Renal cortical epithelial cell (primary cell): ENCODE measurements at regions not wholly inside any gene's neighbourhood (a gene's known extent, or its start where the extent isn't known, plus 50 kb on each side); places are given as distances from the start of the nearest gene placed in this dataset.

Source experiments
- DNase-seq: peaks from one replicate; pipeline ENCODE4 v3.0.0-alpha.2; 2011; ENCODE audit warnings: low read depth

- DNase-seq, result no peak
Observed at GRCh38 chr13:106241974-106242953, 293.2 kb downstream of the EFNB2 start.

- no peak for DNase-seq
Observed at GRCh38 chr13:106238690-106239089, 296.8 kb downstream of the EFNB2 start.

- DNase-seq, result no peak
Observed at GRCh38 chr13:106234636-106235035, 300.8 kb downstream of the EFNB2 start.

- no peak for DNase-seq
Observed at GRCh38 chr13:106233134-106233735, 302.2 kb downstream of the EFNB2 start.

DNA sequence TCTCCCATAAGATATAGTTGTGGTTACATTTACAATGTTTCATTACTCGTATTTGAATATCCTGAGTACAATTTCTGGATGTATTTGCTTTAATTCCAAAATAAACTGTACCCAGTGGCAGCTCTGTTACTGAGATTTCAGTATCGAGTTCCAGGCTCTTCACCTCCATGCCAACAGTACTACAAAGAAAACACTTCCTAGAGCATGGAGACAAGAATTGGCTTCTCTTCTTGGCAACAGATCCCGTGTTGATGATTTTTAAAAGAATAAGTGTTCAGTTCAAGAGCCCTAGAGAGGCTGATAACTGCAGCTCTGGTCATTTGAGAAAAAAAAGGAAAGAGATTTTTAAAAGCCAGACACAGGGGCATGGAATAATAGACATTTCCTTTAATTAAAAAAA is 302.8 kb downstream of the EFNB2 start:
- DNase-seq, result no peak

DNA sequence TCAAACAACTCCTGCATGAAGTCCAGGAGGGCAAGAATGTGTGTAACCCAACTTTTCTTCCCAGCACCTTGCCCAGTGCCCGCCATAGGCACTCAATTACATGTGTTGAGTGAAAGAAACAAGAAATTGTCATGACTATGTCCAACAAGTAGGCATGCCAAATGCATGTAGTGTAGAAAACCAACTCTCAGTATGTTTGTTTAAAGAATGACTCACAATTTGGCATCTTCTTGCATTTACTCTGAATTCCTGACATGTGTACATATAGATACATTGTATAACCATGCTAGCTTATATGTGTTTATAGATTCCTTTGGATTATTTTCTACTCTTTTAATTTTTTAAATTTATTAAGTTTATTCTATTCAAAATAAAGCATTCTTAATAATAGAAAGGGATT is 305.0 kb downstream of the EFNB2 start:
- DNase-seq, result peak; percentile 49

DNA sequence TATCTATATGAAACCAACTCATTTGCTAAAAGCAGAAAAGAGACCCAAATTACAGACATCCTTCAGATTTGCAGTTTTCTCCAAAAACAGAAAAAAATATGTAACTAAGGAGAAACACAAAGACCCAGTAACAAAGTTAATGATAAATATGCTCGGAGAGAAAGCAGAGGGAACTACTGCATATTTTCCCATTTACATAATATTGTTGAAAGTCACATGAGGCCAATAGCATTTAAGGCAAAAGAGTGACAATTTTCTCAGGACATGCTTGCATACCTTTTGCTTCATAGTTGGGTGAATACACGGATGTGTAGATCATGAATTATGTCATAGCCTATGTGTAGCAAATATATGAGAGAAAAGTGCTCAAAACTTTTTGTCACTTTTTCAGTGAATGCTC is 310.3 kb downstream of the EFNB2 start:
- no peak for DNase-seq

GRCh38 chr13:106220211-106220610 is 315.3 kb downstream of the EFNB2 start:
- DNase-seq, result no peak

DNA sequence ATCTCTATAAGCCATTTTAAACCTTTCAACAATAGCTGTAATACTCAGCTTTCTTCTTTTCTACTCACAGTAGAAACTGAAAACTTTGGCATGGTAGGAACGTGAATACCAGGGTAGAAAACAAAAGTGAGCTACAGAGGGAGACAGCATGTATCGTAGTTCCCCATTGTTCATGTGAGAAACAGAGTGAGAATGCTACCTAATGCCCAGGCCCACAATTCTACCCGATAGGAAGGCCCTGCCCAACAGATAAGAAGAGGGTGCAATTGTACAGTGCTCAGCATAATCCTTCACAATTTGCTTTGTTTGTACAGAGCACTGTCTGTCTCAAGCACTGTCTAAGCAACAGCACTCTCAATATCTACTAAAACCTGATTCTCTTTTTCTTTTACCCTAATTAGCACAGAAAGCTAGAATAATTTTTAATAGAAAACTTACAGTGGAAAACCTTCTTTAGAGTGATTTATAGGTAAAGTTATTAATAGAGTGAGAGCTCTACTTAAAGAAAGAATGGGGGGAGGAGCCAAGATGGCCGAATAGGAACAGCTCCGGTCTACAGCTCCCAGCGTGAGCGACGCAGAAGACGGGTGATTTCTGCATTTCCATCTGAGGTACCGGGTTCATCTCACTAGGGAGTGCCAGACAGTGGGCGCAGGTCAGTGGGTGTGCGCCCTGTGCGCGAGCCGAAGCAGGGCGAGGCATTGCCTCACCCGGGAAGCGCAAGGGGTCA is 322.3 kb downstream of the EFNB2 start:
- no peak for DNase-seq

DNA sequence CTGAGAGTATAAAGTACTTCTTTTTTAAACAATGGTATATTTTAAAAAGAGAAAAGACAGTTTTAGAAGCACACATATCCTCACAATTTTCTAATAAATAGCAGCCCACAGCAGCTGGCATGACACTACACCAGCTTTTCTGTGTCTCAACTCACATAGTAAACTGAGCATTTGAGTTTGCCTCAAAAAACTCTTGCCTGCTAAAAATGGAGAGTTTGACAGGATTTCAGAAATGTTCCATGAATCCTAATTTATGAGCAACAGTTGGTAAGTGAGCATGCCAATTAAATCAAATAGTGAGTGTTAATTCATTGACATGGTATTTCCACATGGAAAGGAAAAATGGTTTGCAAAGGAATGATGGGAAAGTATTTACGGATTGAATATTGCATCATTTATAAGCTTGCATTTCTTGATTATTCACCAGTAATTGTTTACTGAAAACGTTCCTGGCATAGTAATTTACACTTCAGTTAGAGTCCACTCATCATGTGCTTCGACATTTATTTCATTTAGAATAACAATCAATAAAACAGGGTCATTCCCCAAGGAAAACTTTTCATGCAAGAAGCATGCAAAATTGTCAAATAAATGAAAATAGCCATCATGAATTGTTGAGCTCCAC is 323.0 kb downstream of the EFNB2 start:
- DNase-seq, result no peak

- no peak for DNase-seq
Observed at GRCh38 chr13:106210324-106210723, 325.1 kb downstream of the EFNB2 start.

DNA sequence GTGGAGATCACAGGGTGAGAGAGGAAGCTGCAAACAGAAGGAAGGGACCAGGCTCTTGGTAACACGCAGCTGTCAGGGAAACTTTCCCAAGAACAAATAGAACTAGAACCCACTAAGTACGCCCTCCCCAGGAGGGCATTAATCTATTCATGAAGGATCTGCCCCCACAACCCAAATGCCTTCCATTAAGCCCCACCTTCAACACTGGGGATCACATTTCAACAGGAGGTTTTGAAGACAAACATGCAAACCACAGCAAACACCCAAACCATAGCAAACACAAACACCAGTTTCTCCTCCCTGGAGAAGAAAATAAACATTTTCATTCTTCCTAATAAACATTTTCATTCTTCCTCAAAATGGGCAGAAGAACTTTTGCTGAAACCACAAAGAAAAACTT is 329.6 kb downstream of the EFNB2 start:
- no peak for DNase-seq

DNA sequence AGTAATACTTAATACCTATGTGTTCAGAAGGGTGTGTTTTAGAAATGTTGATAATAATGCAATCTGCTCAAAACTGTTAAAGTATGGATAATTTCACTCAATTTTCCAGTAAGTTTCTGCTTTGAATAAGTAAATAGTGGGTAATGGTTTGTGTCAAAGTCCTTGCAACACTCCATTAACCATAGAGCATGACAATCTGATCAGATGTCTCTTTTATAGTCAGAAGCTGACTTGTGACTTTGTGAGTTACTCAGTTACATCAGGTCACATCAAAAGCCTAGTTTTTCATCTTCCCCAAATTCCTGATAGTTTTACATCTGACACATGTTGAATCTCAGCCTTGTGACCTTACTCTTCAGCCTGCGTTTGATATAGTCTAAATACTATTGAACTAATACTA is 338.0 kb downstream of the EFNB2 start:
- DNase-seq, result peak; percentile 80

- DNase-seq, result no peak
Observed at GRCh38 chr13:106187501-106188095, 347.9 kb downstream of the EFNB2 start.

- peak; percentile 49 for DNase-seq
Observed at GRCh38 chr13:106187101-106187500, 348.4 kb downstream of the EFNB2 start.

GRCh38 chr13:106186366-106187030 is 349.0 kb downstream of the EFNB2 start:
- DNase-seq, result peak; percentile 79

DNA sequence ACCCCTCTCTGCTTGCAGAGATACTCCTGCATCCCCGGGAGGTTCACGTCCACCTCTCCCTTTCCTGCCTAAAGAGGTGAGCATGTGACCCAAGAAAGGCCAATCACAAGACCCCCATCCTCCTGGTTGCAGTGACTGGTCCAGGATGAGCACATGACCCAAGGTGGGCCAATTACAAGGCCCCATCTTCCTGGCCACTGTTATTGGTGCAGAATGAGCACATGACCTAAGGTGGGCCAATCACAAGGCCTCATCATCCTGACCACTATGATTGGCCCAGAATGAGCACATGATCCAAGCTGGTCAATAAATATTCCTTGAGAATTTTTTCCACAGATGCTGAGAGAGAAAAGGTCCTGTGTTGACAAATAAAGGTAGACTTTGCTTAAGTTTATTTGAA is 350.7 kb downstream of the EFNB2 start:
- no peak for DNase-seq

DNA sequence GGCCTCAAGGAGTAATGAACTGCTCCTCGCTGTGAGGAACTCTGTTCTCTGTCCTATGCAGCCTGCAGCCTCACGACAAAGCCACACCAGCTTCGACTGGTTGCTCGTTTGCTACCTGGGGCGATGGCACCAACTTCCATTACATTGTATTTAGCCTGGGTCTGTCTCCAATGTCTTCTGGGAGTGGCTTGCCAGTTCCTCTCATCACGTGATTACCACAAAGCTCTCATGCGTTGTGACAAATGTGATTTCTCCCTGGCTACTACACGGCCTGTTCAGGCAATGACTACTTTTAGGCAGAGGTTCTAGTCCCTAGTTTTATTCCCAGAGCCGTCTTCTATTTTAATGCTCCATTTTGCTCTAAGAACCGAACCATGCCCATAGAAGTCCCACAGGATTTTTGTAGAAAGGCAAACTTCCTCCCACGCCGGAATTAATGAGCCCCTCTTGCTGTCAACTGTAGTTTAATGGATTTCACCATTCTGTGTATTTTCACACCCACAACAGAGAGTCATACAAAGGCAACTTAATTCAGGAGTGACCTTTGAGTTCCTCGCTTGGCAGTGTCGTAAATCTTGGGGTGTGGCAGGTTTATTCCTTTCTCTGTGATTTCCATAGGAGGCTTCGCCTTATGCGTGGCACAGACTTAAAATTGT is 351.9 kb downstream of the EFNB2 start:
- DNase-seq, result peak; percentile 76

DNA sequence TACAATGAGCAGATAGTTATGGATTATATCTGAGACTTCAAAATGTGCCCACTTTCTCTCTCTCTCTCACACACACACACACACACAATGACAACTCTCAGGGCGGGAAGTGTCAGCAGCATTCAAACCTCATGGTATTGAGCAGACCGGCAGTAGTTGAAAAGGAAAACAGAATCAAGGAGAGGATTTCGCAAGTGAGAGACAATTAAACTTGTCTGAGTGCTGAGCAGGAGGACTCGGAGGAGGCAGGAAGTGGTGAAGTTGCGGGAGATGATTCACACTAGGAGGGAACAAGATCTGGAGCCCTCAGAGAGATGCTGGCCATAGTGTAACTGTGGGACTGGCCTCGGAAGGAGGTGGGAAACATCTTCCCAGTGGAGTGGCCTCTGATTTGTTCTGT is 353.1 kb downstream of the EFNB2 start:
- DNase-seq, result peak; percentile 93

DNA sequence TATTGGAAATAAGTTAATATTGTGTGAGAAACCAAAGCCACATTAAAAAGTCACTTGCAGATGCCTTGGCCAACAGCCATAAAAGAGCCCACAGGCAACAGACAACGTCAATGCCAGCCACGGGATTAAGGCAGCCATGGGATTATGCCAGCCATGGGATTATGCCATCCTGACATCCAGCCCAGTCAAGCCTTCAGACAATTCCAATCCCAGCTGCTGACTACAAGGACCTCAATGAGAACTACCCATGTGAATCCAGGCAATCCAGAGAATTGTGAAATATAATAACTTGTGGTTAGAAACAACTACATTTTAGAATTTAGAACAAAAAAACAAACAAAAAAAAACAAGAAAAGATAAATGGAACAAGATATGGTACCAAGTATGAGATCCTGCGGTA is 356.6 kb downstream of the EFNB2 start:
- DNase-seq, result no peak

DNA sequence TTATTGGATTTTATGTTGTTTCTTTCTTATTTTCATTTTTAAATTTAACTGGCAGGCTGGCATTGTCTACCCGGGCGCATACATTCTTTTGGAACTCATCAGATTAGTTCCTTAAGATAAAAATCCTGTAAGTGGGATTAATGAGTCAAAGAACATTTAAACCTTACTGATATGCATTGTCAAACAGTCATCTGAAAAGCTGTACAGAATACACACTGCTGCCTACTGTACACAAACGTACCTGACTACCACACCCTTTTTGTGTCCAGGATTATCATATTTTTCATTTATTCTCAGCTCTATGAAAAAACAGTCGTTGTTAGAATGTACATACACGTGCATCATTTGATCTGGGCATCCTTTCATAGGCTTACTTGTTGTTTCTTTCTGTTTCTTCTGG is 358.3 kb downstream of the EFNB2 start:
- DNase-seq, result no peak
